Astrocyte (in vitro differentiated cells and primary cell): ENCODE measurements at regions not wholly inside any gene's neighbourhood (a gene's known extent, or its start where the extent isn't known, plus 50 kb on each side); places are given as distances from the start of the nearest gene placed in this dataset.

Experiments
- DNase-seq: peaks from one replicate; pipeline ENCODE4 v3.0.0-alpha.2; 2010; ENCODE audit warnings: low read depth
- FAIRE-seq: peaks from 2 replicates; lab custom pipeline; 2011; peaks lifted over from hg19 to GRCh38; lab: Jason Lieb, UNC
- H2AFZ ChIP-seq: 2 replicates; pipeline ENCODE4 v1.6.0; 2012; ENCODE audit warnings: low read depth, low read length, inconsistent platforms
- H3K27ac ChIP-seq: 2 replicates; pipeline ENCODE4 v1.5.1; 2011; ENCODE audit warnings: low read depth, low read length, inconsistent platforms
- H3K27me3 ChIP-seq: 2 replicates; pipeline ENCODE4 v1.6.0; 2011; ENCODE audit warnings: low read length, inconsistent platforms; ENCODE audit not compliant: insufficient read depth
- H3K36me3 ChIP-seq: 2 replicates; pipeline ENCODE4 v1.5.1; 2011; ENCODE audit warnings: low read length, inconsistent platforms; ENCODE audit not compliant: insufficient read depth
- H3K4me1 ChIP-seq: 2 replicates; pipeline ENCODE4 v1.5.1; 2011; ENCODE audit warnings: low read length, inconsistent platforms; ENCODE audit not compliant: insufficient read depth
- H3K4me2 ChIP-seq: 2 replicates; pipeline ENCODE4 v1.6.0; 2012; ENCODE audit warnings: low read length, inconsistent platforms
- H3K4me3 ChIP-seq: 2 replicates; pipeline ENCODE4 v1.5.1; 2011; ENCODE audit warnings: low read depth, mild to moderate bottlenecking, low read length, inconsistent platforms; ENCODE audit not compliant: insufficient read depth
- H3K79me2 ChIP-seq: 2 replicates; pipeline ENCODE4 v1.6.0; 2012; ENCODE audit warnings: mild to moderate bottlenecking, low read length, inconsistent platforms; ENCODE audit not compliant: insufficient read depth
- H3K9ac ChIP-seq: 2 replicates; pipeline ENCODE4 v1.6.0; 2012; ENCODE audit warnings: mild to moderate bottlenecking, low read length, inconsistent platforms
- H3K9me3 ChIP-seq: 2 replicates; pipeline ENCODE4 v1.5.1; 2012; ENCODE audit warnings: low read depth, mild to moderate bottlenecking, low read length, inconsistent platforms; ENCODE audit not compliant: insufficient read depth
- H4K20me1 ChIP-seq: 2 replicates; pipeline ENCODE4 v1.6.0; 2012; ENCODE audit warnings: low read length, inconsistent platforms; ENCODE audit not compliant: insufficient read depth
- H3K27ac Mint-ChIP-seq: one replicate; pipeline ENCODE4 v1.8.0; 2021; ENCODE audit warnings: mild to moderate bottlenecking, mixed read lengths; ENCODE audit not compliant: unreplicated experiment
- H3K27me3 Mint-ChIP-seq: one replicate; pipeline ENCODE4 v1.8.0; 2021; ENCODE audit warnings: low read depth, mixed read lengths; ENCODE audit not compliant: unreplicated experiment
- H3K36me3 Mint-ChIP-seq: one replicate; pipeline ENCODE4 v1.8.0; 2021; ENCODE audit warnings: low read depth, mixed read lengths; ENCODE audit not compliant: unreplicated experiment
- H3K4me1 Mint-ChIP-seq: one replicate; pipeline ENCODE4 v1.8.0; 2021; ENCODE audit warnings: low read depth, mixed read lengths; ENCODE audit not compliant: unreplicated experiment
- H3K4me3 Mint-ChIP-seq: one replicate; pipeline ENCODE4 v1.8.0; 2021; ENCODE audit warnings: mild to moderate bottlenecking, moderate library complexity, mixed read lengths; ENCODE audit not compliant: unreplicated experiment
- H3K9me3 Mint-ChIP-seq: one replicate; pipeline ENCODE4 v1.8.0; 2021; ENCODE audit warnings: mild to moderate bottlenecking, mixed read lengths; ENCODE audit not compliant: unreplicated experiment
- CTCF ChIP-seq: IDR thresholded peaks from 2 replicates; pipeline ENCODE4 v1.5.1; 2011; ENCODE audit warnings: low read depth, mild to moderate bottlenecking, inconsistent platforms, low read length, moderate library complexity; ENCODE audit not compliant: insufficient read depth
- EZH2 ChIP-seq: IDR thresholded peaks from 2 replicates; pipeline ENCODE4 v1.6.1; 2012; ENCODE audit warnings: mild to moderate bottlenecking, low read length, inconsistent platforms; ENCODE audit not compliant: insufficient read depth

GRCh38 chr1:55826381-55827080 is 611.4 kb upstream of the USP24 start:
- Mint-ChIP-seq H3K27me3 (peaks cover 26% of the 10 kb centered on the region), H3K4me3 (no peak overlapping the region), H3K4me1 (peaks cover 18% of the 10 kb centered on the region), H3K36me3 (peaks cover 3% of the 10 kb centered on the region), H3K9me3 (peaks cover 7% of the 10 kb centered on the region), H3K27ac (no peak overlapping the region)
- DNase-seq (no peak), FAIRE-seq (no peak)
- Histone ChIP-seq H4K20me1 (no peaks in the 10 kb centered on the region), H3K27ac (no peak overlapping the region), H3K9ac (no peak overlapping the region), H2AFZ (no peak overlapping the region), H3K4me1 (peaks cover 18% of the 10 kb centered on the region), H3K4me2 (no peak overlapping the region), H3K4me3 (no peak overlapping the region), H3K27me3 (no peaks in the 10 kb centered on the region), H3K79me2 (no peaks in the 10 kb centered on the region), H3K9me3 (no peaks in the 10 kb centered on the region), H3K36me3 (no peaks in the 10 kb centered on the region)
- TF ChIP-seq EZH2 (no peak), CTCF (no peak)

- no peak overlapping the region for H3K27ac ChIP-seq
- DNase-seq = no peak
- no peak for FAIRE-seq
- no peak overlapping the region for H3K27ac Mint-ChIP-seq
- H4K20me1 ChIP-seq = no peaks in the 10 kb centered on the region
- peaks cover 18% of the 10 kb centered on the region for H3K4me1 ChIP-seq
- no peaks in the 10 kb centered on the region for H3K27me3 ChIP-seq
- no peaks in the 10 kb centered on the region for H3K79me2 ChIP-seq
- H3K4me2 ChIP-seq = no peak overlapping the region
- no peak overlapping the region for H2AFZ ChIP-seq
- no peak overlapping the region for H3K4me3 Mint-ChIP-seq
- H3K36me3 Mint-ChIP-seq = peaks cover 3% of the 10 kb centered on the region
- H3K9me3 ChIP-seq = no peaks in the 10 kb centered on the region
- H3K4me1 Mint-ChIP-seq = peaks cover 21% of the 10 kb centered on the region
- H3K27me3 Mint-ChIP-seq = peaks cover 25% of the 10 kb centered on the region
- TF ChIP-seq CTCF (no peak), EZH2 (no peak)
- no peak overlapping the region for H3K4me3 ChIP-seq
- H3K9ac ChIP-seq = no peak overlapping the region
- H3K36me3 ChIP-seq = no peaks in the 10 kb centered on the region
- peaks cover 7% of the 10 kb centered on the region for H3K9me3 Mint-ChIP-seq
Measured at GRCh38 chr1:55825461-55825860, 610.3 kb upstream of the USP24 start.

- Histone ChIP-seq H3K4me2 (no peak overlapping the region), H4K20me1 (no peaks in the 10 kb centered on the region), H3K36me3 (no peaks in the 10 kb centered on the region), H3K79me2 (no peaks in the 10 kb centered on the region), H3K27ac (no peak overlapping the region), H3K9me3 (no peaks in the 10 kb centered on the region), H2AFZ (no peak overlapping the region), H3K4me3 (no peak overlapping the region), H3K9ac (no peak overlapping the region), H3K4me1 (peaks cover 18% of the 10 kb centered on the region), H3K27me3 (no peaks in the 10 kb centered on the region)
- Mint-ChIP-seq H3K36me3 (no peaks in the 10 kb centered on the region), H3K4me3 (no peak overlapping the region), H3K9me3 (no peaks in the 10 kb centered on the region), H3K27me3 (peaks cover 17% of the 10 kb centered on the region), H3K4me1 (peaks cover 21% of the 10 kb centered on the region), H3K27ac (no peak overlapping the region)
- TF ChIP-seq CTCF (no peak), EZH2 (no peak)
- FAIRE-seq (peak; percentile 29), DNase-seq (no peak)
Measured at GRCh38 chr1:55824251-55824640, 609.1 kb upstream of the USP24 start.
